DMS153 treated with DMSO at 0.1 percent for 48 hours (cell line): ENCODE measurements at regions not wholly inside any gene's neighbourhood (a gene's known extent, or its start where the extent isn't known, plus 50 kb on each side); places are given as distances from the start of the nearest gene placed in this dataset.
"Not testable (repeated sequence)": the region's sequence is repeated elsewhere in the genome, so short reads cannot be mapped to it uniquely, and the experiment has no call there.

ENCODE experiments used
- DNase-seq: peaks from one replicate; lab custom pipeline; 2025; ENCODE audit not compliant: unreplicated experiment; lab: John Stamatoyannopoulos, UW

- no peak for DNase-seq
Measured at GRCh38 chr21:15119486-15119885, 54.7 kb upstream of the NRIP1 start.

DNA sequence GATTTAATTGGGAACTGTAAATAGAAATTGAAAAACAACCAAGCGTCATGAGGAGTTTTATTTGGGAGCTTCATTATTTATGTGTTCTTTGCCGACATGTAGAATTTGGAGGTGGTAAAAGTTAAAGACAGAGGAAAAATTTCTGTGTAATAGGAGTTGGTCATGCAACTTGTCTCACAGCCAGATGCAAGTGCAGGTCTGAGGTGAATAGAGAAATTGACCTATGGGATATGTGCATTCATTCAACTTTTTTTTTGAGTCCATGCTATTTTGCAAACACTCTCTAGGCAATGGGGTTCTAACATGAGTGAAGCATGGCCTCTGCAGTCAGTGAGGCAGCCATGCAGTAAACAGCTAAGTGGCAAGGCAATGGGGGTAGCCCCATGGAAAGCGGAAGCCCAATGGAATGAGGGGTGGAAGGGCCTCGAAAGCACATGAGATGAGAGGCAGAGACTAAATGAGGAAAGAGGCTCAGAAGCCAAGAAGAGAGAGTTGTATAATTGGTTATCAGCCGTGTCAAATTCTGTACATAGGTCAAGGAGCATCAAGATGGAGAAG, 56.4 kb upstream of the NRIP1 start:
- no peak for DNase-seq

DNA sequence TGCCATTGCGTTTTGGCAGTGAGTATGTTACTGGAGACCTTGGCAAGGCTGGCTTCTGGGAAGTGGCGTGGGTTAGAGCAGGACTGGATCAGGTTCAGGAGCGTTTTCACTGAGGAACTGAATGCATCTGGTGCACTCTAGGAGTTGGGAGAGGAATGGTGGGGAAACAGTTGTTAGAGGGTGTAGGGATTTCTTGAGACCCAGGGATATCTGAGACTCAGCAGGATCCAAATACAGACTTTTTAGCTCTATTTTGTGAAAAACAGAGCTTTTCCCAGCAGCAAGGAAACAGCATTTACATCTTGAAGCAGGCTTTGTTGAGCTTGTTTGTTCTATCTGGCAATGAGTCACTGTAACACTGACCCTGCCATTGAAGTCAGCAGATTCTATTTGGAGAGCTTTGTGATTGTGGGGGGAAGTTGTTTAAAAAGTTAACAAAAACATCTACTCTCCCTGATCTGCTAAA, 56.9 kb upstream of the NRIP1 start:
- DNase-seq, result no peak

- DNase-seq, result no peak
Measured at GRCh38 chr21:15122241-15122640, 57.4 kb upstream of the NRIP1 start.

- DNase-seq, result no peak
Measured at GRCh38 chr21:15124731-15125130, 59.9 kb upstream of the NRIP1 start.

GRCh38 chr21:15126948-15127347, 62.1 kb upstream of the NRIP1 start:
- no peak for DNase-seq

DNA sequence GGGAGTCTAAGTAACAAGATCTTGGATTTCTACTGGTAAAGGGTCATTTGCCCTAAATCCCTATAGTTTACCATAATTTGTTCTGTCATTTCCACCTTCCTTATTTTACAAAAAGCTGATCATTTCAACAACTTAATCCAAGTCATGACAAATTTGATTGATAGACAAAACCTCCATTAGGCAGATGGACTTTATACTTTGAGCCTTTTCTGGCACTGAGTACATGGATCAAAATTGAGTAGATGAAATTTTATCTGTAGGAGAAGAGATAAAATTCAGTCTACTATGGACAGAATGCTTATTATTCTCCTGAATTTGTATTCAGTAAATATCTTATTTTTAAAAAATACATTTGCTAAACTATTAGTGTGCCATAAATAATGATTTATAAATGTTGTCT, 62.6 kb upstream of the NRIP1 start:
- DNase-seq, result no peak

DNA sequence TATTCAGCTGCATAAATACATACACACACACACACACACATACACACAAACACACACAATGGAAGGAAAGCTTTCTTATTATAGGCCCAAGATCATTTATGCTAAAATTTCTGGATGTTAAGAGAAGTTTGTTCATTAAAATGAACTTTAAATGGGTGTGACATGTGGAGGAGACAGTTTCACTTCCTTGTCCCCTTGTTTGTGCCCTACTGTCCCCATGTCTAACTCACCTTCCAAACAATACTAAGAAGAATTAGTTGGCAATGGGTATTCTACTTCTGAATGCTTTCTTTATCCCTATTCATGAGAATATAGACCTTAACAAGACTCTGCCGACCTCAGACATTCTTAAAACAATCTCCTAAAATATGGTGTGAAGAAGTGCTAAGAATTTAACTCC, 63.5 kb upstream of the NRIP1 start:
- DNase-seq, result no peak

DNA sequence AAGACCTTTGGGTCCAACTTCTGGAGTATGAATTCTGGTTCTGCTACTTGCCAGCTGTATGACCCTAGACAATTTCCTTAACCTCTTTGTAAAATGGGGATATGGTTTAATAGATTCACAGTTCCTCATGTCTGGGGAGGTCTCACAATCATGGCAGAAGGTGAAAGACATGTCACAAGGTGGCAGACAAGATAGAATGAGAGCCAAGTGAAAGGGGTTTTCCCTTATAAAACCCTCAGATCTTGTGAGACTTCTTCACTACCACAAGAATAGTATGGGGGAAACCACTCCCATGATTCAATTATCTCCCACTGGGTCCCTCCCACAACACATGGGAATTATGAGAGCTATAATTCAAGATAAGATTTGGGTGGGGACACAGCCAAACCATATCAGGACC, 63.9 kb upstream of the NRIP1 start:
- not testable (repeated sequence) for DNase-seq

- DNase-seq, result no peak
Measured at GRCh38 chr21:15130326-15130725, 65.5 kb upstream of the NRIP1 start.

- DNase-seq, result no peak
Measured at GRCh38 chr21:15130751-15131150, 66.0 kb upstream of the NRIP1 start.

- DNase-seq, result no peak
Measured at GRCh38 chr21:15132781-15133180, 68.0 kb upstream of the NRIP1 start.

DNA sequence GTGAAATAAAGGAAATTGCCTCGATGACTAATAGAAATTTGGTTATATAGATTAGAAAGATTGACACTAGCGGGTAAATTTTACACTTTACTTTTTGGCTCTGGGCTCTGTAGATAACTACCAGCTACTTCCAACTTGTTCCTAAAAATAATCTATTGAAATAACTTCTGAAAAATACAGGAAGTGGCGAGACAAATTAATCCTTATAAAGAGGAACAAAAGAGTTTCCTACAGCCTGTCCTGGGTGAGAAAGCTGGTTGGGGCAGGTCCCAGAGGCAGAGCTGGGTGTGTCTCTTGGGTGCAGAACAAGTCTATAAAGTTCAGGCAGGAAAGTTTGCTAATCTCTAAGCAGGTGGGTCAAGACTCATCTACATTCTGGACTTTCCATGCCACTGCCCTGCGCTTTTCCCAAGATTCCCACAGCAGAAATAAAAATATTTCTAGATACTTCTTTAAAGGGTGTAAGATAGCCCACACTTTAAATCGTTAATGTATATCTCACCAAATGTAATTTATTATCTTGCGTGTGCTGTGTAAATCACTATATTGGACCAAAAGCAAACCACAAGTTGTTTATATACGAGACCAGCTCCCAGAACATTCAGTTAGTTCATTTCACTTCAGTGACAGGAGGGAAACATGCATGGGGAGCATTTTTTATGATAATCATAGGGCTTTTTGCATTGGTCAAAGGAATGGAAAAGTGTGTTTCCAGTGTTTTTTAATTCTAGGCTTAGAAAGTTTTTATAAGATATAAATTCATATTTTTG, 70.1 kb upstream of the NRIP1 start:
- DNase-seq, result no peak

GRCh38 chr21:15135867-15136629, 71.2 kb upstream of the NRIP1 start:
- DNase-seq, result no peak

GRCh38 chr21:15138490-15138889, 73.7 kb upstream of the NRIP1 start:
- no peak for DNase-seq

DNA sequence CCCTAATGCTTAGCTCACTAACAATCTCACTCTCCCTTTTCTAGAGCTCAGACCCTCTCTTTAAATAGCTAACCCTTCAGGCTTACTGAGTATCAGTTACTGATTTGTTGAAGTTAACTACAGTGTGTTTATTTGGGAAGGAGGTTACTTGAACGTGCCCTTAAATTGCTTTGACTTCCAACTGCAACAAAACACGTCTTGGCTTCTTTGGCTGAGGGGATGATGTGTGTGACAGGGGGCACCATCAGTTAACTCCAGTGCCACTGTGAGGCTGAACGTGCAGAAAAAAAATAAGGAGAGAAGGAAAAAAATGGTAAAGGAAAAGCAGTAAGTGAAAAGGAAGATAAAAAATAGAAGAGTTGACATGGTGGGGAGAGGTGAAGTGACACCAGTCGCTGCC, 75.1 kb upstream of the NRIP1 start:
- no peak for DNase-seq

DNA sequence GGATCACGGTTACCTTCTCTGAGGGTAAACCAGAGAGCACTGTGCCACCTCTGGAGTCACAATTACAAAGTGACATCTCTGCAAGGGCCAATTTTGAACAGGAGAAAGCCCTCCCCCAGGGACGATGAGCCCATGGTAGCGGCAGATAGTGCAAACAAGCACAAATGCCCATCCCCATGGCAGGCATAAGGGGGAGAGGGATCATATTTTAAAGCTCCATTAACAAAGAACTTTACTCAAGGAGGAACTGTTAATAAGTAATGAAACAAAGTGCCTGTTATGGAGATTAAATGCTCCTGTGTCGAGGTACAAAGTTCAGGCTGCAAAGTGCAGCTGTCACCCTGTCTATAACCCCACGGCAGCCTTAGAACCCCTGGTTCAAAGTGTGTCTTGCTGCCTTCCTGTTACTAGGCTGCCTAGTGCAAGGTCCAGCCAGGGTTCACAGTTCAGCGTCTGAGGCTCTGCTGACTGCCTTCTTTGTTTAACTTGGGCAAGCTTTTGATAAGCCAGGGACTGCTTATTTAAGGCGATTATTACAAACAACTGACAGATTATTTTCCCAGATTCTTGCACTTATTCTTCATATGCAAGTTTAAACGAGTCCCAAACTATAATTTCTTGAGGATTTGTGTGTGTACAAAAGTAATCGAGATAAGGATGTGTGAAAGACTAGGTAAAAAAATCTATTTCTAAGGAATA, 75.7 kb upstream of the NRIP1 start:
- no peak for DNase-seq

DNA sequence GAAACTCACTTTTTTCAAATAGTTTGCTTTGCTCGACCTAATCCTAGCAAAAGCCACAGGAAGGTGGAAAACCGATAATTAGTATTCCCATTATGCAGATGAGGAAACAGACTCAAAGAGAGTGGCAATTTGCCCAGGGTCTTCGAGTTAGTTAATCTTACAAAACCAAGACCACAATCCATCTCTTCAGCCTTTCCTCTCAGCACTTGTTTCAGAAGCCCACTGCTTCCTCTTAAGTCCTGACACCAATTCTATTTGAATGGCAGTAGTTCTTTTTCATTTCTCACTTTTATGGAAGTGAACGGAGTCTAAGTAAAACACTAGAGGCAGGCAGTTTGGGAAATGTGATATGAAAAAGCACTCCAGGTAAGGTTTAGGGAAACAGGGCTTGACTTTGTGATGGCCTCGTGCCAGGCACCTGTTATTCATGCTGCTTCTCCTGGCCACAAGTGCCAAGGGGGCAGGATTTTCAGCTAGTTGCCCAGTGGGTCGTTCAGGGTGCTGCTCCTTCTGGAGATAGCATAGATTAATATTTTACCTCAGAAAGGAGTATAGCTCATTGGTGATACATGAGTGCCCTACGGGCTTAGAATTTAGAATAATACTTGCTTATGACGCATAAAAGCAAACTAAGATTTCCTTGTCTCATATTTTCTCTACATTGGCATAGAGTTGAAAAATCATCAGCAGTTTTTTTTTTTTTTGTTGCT, 76.6 kb upstream of the NRIP1 start:
- no peak for DNase-seq

- DNase-seq, result no peak
Measured at GRCh38 chr21:15144026-15144425, 79.2 kb upstream of the NRIP1 start.

DNA sequence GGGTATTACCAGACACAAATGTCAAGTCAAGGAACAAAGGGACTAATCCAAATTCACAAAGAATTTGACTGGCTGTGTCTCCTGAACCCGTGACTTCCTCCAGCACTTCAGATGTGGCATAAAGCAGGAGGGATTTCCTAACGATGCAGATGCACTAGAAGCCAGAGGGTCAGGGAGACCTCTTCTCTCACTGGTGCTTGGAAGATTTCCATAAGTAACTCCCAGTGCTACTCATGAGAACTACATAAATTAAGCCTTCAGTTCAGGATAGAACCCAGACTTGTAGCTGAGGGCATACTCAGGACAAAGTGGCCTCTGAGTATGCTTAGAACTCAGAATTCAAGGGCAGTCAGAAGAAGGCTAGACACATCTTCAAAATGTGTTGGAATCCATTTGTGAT, 83.6 kb upstream of the NRIP1 start:
- no peak for DNase-seq
